ENCODE measurements at regions not wholly inside any gene's neighbourhood (a gene's known extent, or its start where the extent isn't known, plus 50 kb on each side); places are given as distances from the start of the nearest gene placed in this dataset.

DNA sequence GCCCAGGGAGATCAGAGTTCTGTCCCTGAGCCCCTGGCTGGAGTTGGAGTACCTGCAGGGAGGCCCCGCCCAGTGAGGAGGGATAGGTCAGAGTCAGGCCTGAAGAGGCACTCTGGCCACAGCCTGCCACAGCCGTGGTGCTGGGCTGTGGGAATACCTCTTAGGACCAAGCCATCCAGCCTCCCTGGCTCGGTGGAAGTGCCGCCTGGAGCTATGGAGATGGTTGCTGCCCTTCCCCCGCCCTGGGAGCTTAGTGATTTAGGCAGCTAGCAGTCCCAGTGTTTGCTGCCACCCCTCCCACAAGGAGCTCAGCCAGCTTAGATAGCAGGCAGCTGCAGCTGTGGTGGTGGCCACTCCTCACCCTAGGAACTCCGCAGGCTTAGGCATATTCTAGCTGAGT, 446.3 kb upstream of the GNPDA2 start:
- TF ChIP-seq, protein P1, sequence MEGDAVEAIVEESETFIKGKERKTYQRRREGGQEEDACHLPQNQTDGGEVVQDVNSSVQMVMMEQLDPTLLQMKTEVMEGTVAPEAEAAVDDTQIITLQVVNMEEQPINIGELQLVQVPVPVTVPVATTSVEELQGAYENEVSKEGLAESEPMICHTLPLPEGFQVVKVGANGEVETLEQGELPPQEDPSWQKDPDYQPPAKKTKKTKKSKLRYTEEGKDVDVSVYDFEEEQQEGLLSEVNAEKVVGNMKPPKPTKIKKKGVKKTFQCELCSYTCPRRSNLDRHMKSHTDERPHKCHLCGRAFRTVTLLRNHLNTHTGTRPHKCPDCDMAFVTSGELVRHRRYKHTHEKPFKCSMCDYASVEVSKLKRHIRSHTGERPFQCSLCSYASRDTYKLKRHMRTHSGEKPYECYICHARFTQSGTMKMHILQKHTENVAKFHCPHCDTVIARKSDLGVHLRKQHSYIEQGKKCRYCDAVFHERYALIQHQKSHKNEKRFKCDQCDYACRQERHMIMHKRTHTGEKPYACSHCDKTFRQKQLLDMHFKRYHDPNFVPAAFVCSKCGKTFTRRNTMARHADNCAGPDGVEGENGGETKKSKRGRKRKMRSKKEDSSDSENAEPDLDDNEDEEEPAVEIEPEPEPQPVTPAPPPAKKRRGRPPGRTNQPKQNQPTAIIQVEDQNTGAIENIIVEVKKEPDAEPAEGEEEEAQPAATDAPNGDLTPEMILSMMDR (conservative IDR thresholded peaks at IDR 0.05): no peak
- no peak overlapping the region for H3K27ac ChIP-seq

DNA sequence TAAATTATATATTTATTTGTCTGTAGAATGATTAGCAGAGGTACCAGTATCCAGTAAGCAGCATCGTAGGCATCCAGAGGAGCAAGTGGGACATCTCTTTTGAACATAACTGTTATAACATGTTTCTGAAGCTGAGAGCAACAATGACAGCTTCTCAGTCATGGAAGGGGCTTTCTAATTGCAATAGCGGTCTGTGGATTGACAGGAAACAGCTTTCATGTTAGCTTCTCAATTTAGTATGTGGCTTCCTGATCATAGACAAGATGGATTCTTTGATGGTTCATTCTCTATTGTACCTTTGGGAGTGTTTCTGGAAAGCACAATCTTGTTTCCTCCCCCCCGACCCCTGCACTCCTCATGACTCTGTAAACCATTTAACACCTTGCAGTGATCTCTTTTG, 434.6 kb upstream of the GNPDA2 start:
- H3K27ac ChIP-seq: no peak overlapping the region
- TF ChIP-seq, protein P1 (conservative IDR thresholded peaks at IDR 0.05): no peak

DNA sequence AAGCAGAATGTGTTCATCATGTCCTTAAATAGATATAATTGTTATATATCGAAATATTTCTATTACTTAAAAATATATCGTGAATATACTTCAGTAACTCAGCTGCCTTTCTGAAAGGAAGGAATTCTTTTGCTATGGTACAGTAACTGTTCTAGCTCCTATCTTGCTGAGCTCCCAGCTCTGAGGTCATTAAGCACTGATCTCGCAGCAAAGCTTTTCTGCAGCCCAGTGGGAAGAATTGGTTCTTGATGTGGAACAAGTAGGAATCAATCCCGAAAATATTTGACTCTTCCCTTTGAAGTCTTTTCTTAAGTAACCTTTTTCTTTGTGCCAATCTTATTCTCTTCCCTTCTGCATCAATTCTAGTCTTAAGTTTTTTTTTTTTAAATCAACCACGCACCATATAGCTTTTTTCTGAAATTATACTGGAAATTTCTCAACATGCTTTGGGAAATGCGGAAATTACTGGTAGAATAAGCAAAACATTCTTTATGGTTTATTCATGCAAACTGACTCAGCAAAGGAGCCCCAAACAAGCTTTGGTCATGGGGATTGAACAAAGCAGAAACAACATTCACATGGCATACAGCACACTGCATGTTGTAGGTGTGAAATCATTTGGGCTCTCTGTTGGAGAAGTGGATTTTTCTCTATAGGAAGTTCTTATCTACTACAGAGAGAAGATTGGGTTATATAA, 428.9 kb upstream of the GNPDA2 start:
- TF ChIP-seq, protein P1 (conservative IDR thresholded peaks at IDR 0.05): no peak
- no peak overlapping the region for H3K27ac ChIP-seq

DNA sequence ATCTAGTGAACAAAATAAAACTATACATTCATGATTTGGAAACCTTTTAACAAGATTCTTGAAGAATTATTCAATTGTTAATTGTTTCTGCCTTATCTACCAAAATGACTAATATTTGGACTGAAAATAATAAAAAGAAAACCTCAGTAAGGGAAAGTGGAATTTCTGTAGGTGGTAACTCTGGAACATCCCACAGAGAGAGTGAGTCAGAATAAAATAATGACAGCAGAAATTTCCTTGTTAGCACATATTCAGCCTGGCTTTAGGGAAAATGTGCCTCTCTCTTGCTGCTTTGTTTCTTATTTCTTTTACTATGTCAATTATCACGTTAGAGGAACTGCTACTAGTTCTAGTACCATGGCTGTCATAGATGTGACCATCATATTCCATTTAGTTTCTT, 421.5 kb upstream of the GNPDA2 start:
- TF ChIP-seq, protein P1 (conservative IDR thresholded peaks at IDR 0.05): no peak
- peak overlapping the region; percentile 67 for H3K27ac ChIP-seq

DNA sequence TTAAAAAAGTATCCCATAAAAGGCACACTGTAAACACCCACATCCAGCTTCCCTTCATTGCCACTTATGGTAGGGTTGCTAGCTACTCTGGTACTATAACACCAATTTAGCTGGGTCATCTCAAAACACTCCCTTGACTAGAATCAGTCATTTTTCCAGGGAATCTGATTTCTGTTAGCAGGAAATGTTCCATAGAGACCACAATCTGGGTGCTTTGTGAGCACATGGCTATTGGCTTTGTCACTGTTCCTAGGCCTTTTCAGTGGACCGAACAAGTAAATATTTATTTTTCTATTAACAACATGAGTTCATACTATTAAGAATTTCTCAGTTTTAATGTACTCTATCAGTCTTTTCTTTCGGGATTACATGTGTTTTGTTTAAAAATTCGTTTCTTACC, 404.7 kb upstream of the GNPDA2 start:
- TF ChIP-seq, protein P1 (conservative IDR thresholded peaks at IDR 0.05): no peak

DNA sequence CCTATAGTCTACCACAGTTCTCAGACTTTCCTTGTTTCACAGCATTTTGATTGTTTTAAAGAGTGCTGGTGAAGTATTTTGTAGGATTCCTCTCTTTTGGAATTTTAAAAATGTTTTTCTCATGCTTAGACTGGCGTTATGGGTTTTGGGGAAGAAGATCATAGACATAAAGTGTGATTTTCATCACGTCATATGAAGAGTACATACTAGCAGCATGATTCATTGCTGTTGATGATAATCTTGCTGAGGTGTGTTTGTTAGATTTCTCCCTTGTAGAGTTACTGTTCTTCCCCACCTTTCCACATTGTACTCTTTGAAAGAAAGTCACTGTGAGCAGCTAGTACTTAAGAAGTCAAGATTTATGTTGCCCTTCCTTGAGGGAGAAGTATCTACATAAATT, 396.1 kb upstream of the GNPDA2 start:
- no peak overlapping the region for H3K27ac ChIP-seq
- TF ChIP-seq, protein P1 (conservative IDR thresholded peaks at IDR 0.05): no peak

More for the DNA sequence above, 404.7 kb upstream of the GNPDA2 start:
- H3K27ac ChIP-seq: peak overlapping the region; percentile 84

DNA sequence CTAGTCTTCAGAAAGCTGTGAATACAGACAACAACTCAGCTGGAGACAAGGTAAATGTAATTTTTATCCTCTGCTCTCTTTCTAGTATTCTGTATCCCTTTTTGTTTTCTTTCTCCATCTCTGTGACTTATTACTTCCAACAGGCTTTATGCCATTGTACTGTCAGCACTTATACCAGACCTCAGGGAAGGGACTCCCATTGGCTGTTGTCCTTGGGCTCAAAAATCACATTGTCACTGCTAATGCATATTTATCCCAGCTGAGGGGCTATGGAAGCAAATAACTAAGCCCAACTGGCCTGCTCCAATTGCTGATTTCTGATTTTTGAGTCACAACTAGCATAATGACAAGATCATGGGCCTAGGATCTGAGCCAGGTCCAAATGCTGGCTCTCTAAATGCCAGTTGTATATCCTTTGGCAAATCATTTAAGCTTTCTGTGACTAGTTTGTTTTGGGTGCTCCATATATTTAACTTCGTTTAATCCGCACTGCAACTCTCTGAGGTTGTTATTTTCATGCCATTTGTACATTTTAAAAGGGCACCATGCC, 395.1 kb upstream of the GNPDA2 start:
- TF ChIP-seq, protein P1 (conservative IDR thresholded peaks at IDR 0.05): no peak
- H3K27ac ChIP-seq: no peak overlapping the region

All from VCaP (cell line).